ENCODE measurements at regions not wholly inside any gene's neighbourhood (a gene's known extent, or its start where the extent isn't known, plus 50 kb on each side); places are given as distances from the start of the nearest gene placed in this dataset.
"Not testable (repeated sequence)": the region's sequence is repeated elsewhere in the genome, so short reads cannot be mapped to it uniquely, and the experiment has no call there.

DNA sequence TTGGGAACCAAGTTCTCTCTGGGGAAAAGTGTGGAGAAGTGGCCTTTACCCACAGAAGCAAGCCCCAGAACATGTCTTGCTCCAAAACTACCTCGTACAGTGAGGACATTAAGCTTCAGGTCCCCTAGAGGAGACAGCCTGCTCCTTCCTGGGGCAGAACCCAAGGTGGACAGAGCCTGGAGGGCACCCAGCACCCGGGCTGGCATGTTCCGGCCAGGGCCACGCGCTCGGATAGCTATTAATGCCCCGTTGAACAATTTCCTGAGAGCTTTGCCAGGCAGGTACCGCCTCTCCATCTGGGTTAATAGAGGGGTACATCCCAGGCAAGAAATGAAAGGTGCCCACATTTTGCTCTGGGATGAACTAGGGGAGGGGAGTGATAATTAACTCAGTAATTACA lies 169.0 kb upstream of the GRK3 start:
- DNase-seq (ENCODE audit: low read depth): no peak

DNA sequence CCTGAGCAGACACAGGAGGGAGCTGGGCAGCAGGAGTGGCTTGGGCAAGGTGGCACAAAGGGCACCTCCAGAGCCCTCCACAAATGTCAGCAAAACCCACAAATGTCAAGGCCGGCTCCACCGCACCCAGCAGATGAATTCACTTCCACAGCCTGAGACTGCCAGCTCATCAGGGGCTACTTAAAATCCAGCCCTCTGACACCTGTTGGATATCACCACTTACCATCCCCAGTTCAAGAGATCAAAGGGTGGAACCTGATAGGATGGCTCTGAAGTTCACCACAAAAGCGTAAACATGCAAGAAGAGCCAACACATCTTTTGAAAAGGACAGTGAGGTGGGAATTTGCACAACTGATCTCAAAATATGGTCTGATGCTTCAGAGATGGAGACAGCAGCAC lies 168.6 kb upstream of the GRK3 start:
- DNase-seq (ENCODE audit: low read depth): no peak

DNA sequence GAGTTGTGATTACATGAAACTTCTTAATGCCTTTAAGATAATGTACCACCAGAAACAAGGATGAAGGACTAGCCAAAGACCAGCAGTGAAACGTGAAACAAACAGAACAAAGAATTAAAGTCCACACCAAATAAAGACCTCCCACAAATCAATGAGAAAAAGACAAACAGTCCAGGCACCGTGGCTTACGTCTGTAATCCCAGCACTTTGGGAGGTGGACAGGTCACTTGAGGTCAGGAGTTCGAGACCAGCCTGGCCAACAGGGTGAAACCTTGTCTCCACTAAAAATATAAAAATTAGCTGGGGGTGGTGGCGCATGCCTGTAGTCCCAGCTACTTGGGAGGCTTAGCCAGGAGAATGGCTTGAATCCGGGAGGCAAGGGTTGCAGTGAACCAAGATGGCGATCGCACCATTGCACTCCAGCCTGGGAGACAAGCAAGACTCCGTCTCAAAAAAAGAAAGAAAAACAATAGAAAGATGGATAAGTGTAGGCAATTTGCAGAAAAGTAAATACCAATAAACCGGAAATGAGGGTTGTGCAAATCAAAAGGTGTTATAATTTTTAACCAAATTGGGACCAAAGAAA lies 167.8 kb upstream of the GRK3 start:
- DNase-seq (ENCODE audit: low read depth): no peak

DNA sequence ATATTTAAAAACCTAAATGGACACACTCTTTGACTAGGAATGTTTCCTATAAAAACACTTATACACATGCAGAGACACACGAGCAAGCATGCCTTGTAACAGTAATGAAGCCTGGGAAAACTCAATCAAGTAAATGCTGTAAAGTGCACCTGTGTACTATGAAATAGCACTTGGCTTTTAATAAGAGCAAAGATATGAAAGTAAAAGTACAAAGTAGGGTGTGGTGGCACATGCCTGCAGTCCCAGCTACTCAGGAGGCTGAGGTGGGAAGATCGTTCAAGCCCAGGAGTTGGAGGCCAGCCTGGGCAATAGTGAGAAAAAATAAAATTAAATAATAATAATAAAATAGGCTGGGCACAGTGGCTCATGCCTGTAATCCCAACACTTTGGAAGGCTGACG lies 166.9 kb upstream of the GRK3 start:
- no peak for DNase-seq (ENCODE audit: low read depth)

DNA sequence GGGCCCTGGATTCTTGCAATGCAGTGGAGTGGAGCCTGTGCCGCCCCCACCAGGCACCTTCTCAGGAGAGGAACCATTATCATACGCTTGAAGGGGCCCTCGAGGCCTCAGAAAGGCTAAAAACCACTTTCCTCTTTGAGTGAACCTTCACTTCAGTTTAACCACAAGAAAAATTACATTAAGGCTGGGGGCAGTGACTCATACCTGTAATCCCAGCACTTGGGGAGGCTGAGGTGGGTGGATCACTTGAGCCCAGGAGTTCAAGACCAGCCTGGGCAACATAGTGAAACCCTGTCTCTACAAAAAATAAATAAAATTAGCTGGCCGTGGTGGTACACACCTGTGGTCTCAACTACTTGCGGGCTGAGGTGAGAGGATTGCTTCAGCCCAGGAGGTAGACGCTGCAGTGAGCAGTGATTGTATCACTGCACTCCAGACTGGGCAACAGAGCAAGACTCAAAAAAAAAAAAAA lies 165.8 kb upstream of the GRK3 start:
- not testable (repeated sequence) for DNase-seq (ENCODE audit: low read depth)

DNA sequence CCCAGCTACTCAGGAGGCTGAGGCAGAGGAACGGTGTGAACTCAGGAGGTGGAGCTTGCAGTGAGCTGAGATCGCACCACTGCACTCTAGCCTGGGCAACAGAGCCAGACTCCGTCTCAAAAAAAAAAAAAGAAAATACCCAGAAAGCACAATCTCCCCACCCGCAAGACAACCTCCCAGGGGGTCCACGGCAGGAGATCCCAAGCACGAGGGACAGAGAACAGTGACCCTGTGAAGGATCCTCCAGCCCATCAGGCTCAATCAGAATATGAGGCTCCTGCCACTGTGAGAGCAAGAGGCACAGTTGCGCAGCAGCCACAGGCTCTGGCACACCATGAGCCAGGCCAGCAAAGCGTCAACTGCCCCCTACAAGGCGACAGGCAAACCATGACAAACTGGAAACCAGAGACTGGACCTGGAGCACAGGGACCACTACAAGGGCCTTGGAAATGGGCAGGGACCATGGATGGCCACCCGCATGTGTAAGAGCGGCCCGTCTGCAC lies 164.8 kb upstream of the GRK3 start:
- no peak for DNase-seq (ENCODE audit: low read depth)

DNA sequence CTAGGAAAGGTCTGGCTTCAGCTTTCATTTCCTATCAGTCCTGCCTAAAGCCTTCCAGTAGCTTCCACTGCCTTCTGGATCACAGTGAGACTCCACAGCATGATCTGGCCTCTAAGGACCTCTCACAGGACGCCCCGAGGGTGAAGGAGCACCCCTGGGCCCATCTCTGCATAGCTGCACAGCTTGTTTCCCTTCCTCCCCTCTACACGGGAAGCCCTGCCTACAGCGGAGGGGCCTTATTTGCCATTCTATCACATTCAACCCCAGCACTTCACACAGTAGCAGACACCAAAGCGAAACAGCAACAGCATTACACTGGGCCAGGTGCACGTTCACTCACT lies 162.3 kb upstream of the GRK3 start:
- no peak for DNase-seq (ENCODE audit: low read depth)

DNA sequence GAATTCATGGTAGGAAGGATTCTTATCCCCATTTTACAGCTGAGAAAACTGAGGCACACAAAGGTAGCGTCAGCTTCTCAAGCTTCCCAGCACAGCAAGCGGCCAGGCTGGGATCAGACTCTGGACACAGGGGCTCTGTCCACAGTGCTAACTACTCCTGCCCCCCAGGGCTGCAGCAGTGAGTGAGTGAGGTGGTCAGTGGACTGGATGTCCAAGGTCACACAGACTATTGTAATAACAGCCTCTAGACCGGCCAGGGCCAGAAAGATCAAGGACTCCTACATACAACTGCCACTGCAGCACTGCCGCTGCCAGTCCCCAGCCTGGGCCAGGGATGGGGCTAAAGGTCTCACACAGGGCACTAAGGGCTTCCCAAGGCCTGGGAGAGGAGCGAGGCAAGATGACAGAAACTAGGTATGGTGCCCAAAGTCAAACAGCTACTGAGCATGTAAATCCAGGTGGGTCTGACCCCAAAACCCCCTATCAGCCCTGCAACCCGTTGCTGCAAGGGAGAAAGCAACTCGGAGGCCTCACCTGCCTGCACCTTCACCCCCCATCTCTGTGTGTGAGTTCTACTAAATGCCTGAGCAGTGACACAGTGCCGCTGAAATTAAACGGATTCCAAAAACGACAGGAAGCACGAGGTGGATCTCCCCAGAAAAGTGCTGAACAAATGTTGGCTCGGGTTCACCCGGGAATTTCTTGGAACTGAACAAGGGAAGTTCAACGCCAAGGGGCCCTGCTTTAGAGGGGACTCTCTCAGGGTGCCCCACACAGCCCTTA lies 161.8 kb upstream of the GRK3 start:
- DNase-seq (ENCODE audit: low read depth): no peak

DNA sequence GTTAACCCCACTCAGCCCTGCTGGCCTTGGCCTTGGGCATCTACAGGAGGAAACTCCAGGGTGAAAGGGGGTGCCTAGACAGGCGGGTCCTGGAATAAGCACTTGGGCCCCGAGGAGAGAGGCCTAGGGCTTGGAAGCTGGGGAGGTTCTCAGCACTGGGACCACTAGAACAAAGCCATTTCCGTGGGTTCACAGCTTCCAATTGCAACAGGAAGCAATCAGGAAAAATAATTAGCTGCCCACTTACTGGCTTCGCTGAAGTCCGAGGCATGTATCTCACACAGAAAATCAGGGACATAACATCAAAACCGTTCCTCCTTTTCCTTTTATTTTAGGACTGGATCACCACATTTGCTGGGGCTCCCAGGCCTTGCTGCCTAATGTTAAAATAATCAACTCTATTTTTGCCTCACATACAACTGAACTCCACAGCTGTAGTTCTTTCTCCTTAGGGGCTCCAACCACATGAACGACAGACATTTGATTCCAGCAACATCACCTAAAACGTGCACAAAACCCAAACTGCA lies 161.1 kb upstream of the GRK3 start:
- no peak for DNase-seq (ENCODE audit: low read depth)

DNA sequence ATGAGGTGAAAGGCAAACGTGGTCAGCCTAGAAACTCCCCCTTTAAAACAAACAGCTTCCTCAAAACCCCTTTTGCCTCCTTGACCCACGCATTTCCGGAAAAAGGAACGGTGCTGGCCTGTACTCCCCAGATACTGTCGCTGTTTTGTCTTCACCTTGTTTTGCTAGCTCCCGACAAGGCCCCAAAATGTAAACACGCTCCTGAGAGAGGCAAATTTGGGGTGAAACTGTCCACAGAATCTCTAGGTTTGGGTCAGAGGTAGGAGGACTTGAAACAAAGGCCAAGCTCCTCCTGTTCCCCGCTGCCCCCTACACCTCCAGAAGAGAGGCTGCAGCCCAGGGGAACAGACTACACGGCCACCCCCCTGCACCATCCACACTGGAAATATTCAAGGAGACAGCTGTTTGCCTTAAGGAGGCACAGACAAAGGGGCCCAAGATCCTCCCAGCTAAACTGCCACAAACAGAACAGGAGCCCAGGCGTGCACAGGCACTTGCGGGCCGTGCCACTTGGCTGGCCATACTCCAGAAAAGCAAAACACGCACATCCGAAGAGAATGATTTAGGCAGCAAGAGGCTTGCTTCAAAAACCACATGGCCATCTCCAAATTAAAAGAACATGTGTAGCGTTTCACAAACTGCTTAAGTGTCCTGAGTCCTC lies 160.5 kb upstream of the GRK3 start:
- no peak for DNase-seq (ENCODE audit: low read depth)

DNA sequence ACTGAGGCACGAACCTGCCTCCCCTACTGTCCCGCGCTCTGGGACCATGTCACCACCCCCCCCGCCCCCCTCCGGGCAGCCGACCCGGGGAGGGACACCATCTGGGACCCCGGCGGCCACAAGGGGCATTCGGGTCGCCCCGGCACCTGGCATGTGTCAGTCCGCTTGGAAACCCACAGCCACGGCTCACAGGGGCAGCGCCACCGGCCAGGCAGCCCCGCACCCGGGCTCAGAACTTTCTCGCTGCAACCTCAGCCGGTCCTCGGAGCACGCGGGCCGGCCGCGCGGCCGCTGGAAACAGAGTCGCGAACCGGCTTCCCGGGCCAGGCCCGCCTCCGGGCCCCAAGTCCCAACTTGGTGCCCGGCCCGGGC lies 159.9 kb upstream of the GRK3 start:
- no peak for DNase-seq (ENCODE audit: low read depth)

DNA sequence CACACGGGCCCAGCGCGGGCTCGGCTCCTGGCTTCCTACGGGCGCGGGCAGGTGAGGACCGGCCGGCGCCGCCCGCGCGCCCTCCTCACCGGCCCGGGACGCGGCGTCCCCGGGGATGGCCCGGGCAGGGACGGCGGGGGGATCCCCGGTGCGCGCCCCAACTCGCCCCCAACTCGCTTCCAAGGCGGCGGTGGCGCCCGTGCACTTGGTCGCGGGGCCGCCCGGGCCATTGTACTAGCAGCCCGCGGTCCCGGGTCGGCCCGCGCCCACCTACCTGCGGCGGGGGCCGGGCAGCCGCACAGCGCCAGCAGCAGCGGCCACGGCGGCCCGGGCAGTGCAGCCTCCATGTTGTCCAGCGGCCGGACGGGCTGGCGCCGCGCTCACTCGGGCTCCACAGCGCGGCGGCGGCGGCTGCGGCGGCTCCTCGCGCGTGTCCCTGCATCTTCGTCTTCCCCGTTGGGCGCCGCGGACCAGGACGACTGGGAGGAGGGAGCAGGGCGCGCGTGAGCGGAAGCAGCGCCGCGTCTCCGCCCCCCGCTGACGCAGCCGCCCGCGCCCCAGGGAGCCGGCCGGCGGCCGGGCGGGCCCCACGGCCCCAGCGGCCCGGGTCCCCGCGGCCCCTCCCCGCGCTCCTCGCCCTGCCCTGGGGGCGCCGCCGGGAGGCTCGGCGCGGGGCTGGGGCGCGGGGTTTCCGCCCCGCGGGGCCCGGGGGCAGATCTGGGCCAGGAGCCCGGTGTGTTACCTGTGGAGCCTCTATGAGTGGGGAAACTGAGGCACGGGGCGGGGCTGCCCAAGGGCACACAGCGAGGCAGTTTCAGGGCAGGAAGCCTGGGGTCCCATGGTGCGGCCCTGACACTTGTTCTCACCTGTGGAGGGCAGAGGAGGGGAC lies 159.3 kb upstream of the GRK3 start:
- DNase-seq (ENCODE audit: low read depth): no peak

DNA sequence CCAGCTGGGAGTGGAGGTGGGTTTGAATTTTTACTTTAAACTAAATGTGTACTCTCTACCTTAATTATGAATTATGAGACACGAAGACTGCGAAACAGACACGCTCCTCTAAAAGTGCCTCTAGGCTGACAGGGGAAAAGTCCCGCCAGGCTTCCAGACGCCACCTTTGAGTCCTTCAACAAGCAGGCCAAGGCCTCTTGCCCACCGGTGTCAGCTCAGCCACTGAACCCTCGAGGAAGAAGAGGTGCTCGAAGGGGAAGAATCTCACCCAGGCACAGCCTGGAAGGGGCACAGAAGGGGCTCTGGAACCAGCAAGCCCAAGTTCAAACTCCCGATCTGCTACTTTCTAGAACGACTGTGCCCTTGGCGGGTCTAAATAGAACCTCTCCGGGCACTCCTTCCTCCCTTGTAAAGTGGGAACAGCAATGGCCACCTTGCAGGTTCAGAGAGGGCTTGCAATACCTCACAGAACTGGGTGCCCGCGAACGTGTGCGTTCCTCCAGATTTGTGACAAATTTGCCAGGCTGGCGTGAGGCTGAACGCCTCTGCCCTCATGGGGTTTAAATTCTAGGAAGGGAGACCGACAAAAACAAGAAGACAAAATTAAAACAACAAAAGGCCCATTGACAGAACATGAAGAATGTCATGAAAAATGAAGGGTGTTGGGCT lies 158.5 kb upstream of the GRK3 start:
- no peak for DNase-seq (ENCODE audit: low read depth)

DNA sequence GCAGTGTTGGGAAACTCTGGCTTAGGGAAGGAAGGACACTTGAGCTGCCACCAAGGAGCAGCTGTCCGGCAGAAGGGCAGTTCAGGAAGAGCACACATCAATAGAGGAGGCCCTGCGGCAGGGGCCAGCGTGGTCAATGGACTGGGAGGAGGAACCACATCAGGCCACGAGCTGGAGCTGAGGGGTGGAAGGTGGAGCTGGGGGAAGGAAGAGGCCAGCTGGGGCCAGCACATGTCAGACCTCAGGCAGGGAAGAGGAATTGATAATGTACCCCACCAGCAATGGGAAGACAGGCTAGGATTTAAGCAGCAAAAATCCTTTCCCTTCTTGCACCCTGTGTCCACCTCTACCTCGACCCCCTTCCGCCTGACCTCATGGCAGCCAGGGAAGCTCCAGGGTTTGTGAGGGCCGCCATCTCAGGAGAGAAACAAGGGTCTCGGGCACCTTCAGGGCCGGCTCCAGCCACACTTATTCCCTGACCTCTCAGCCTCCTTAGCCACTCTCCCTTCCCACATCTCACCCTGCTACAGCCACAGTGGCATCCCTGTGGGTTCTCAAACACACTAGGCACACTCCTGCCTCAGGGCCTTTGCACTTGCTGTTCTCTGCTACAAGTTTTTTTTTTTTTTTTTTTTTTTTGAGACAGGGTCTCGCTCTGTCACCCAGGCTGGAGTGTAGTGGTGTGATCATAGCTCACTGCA lies 157.8 kb upstream of the GRK3 start:
- no peak for DNase-seq (ENCODE audit: low read depth)

DNA sequence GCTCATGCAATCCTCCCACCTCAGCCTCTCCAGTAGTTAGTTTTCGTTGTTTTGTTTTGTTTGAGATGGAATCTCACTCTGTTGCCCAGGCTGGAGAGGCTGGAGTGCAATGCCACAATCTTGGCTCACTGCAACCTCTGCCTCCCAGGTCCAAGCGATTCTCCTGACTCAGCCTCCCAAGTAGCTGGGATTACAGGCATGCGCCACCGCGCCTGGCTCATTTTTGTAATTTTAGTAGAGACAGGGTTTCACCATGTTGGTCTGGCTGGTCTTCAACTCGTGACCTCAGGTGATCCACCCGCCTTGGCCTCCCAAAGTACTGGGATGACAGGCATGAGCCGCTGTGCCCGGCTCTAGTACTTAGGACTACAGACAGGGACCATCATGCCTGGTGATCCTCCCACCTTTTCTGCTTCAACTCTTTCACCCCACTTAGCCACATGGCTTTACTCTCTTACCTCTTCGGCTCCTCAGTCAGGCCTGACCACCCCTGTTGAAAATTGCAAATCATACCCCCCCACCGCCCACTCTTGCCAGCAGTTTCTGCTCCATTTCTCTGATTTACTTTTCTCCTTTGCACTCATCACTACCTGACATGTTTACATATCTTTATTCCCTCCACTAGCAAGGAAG lies 157.1 kb upstream of the GRK3 start:
- DNase-seq (ENCODE audit: low read depth): no peak

DNA sequence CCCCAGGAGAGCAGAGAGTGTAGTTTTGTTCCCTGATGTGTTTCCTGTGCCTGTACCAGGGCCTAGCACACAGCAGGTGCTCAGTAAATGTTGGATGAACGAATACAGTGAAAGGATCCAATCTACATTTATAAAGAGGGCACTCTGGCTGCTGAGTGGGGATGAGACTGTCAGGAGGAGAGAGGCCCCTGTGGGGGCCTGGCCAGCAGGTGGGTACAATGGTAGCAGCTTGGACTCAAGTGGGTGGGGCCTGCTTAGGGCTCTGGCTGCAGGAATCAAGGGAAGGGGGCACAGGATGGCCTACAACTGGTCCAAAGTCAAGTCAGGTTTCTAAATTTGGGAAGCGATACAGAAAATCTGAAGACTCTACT lies 156.6 kb upstream of the GRK3 start:
- no peak for DNase-seq (ENCODE audit: low read depth)

DNA sequence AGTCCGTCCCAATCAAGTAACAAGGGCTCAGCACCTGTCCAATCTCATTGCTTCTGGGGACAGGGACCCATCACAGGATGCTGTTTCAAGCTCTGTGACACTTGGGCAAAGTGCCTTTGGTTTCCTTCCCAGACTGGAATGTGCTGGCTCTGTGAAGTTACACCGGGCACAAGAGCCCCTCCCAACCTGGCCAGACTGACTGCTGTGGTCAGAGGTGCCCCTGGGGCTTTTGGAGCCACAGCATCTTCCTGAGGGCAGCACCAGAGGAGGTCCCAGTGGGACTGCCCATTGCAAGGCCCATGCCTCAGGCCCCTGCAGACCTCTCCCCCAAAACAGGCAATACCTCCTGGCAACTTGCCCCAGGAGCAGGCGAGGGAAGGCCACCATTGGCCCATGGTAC lies 155.2 kb upstream of the GRK3 start:
- DNase-seq (ENCODE audit: low read depth): no peak

DNA sequence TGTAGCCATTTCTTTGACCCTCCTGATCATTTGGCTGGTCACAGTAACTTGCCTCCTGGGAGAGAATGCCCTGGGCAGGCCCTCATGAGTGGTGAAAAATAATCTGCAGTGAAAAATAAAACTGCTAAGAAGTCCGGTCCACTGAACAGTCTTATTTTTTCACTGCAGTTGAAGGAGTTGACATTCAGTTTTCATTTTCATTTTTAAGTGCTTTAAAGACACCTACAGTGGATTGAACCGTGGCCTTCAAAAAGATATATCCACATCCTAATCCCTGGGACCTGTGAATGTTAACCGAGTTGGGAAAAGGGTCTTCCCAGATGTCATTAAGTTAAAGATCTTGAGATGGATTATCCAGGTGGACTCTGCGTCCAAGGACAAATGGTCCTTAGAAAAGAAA lies 153.6 kb upstream of the GRK3 start:
- DNase-seq (ENCODE audit: low read depth): no peak

DNA sequence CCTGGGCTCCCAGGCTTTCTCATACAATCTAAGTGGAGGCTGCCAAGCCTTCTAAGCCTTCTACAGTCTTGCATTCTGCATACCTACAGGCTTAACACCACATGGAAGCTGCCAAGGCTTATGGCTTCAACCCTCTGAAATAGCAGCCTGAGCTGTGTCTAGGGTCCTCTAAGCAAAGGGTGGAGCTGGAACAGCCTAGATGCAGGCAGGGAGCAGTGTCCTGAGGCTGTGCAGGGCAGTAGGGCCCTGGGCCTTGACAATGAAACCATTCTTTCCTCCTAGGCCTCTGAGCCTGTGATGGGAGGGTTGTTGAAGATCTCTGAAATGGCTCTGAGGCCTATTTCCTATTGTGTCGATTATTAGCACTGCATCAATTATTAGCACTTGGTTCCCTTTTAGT lies 150.9 kb upstream of the GRK3 start:
- no peak for DNase-seq (ENCODE audit: low read depth)

DNA sequence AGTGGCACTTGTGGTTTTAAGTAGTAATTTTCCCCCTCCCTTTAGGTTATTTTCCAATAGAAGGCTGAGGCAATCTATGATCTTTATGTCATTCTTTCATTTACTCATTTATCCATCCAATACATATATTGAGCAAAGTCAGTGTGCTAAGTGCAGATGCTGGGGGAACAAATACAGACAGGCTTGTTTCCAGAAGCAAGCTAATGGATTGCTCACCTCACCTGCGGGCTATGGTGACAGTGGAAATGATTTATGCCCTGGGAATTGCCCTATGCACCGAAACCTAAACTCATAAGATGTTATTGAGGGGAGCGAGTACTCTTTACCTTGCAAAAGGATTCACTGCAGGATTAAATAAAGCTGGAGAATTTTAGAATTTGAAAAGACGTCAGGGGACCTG lies 148.7 kb upstream of the GRK3 start:
- not testable (repeated sequence) for DNase-seq (ENCODE audit: low read depth)

DNA sequence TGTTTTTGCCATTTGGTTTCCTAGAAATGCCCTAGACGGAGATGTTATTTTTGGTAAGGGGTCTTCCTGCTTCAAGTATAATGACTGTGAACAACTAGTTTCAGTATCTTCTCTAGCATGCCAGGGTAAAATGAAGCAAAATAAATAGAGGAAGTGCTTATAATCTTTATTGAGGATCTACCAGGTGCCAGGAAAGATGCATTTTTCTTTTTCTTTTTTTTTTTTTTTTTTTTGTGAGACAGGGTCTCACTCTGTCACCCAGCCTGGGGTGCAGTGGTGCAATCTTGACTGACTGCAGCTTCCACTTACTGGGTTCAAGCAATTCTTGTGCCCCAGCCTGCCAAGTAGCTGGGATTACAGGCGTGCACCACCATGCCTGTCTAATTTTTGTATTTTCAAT lies 146.6 kb upstream of the GRK3 start:
- DNase-seq (ENCODE audit: low read depth): not testable (repeated sequence)

All from HS-27A (cell line).